K562 (cell line): ENCODE measurements at regions not wholly inside any gene's neighbourhood (a gene's known extent, or its start where the extent isn't known, plus 50 kb on each side); places are given as distances from the start of the nearest gene placed in this dataset.

Experiments used
- ATAC-seq: fragments of 200-7000 bp; cut with Tn5 transposase; 3 replicates; pipeline ENCODE4 v1.9.1; 2020; ENCODE audit warnings: moderate library complexity
- BruUV-seq: library from RNA; stranded (reverse); fragments of 400-500 nt; replicated peaks from 2 replicates; lab custom pipeline; 2021; lab: Mats Ljungman, UMichigan
- CTCF ChIA-PET: fragments of 300-600 bp; formaldehyde crosslinking; extraction: SDS; loops from one replicate; lab custom pipeline; 2021; ENCODE audit warnings: low intra/inter-chr PET ratio; lab: Yijun Ruan, JAX
- POLR2A ChIA-PET: fragments of 300-600, 350-650 bp; sonication (Branson Sonifier 250); formaldehyde crosslinking; extraction: SDS; loops from one replicate; lab custom pipeline; 2021; ENCODE audit warnings: antibody characterized with exemption, inconsistent platforms; lab: Yijun Ruan, JAX
- DNase-seq, 4 experiments: peaks; one replicate each; pipeline versions ENCODE4 v3.0.0 to v3.0.0-alpha.2; 2011 to 2018; ENCODE audit warnings: low spot score in 3 of 4, mixed read lengths in 3 of 4; ENCODE audit errors: extremely low read depth in 1 of 4
- FAIRE-seq: peaks from 2 replicates; lab custom pipeline; 2011; peaks lifted over from hg19 to GRCh38; lab: Jason Lieb, UNC
- H2AFZ ChIP-seq: 2 replicates; pipeline ENCODE4 v1.6.0; 2011; ENCODE audit warnings: low read depth, low read length, control low read depth, inconsistent platforms
- H3K27ac ChIP-seq: fragments of 200-600 bp; 3 replicates; pipeline ENCODE4 v1.8.0; 2011; ENCODE audit warnings: low read depth, mild to moderate bottlenecking, control low read depth, inconsistent platforms, low read length, moderate library complexity, mixed read lengths; ENCODE audit errors: extremely low read depth
- H3K27me3 ChIP-seq, 2 experiments: fragments of 300-600 bp in 1 of 2; 2 replicates in 1 of 2; 3 replicates in 1 of 2; pipeline versions ENCODE4 v1.6.0 to v1.8.0; 2011; ENCODE audit warnings: inconsistent platforms in 2 of 2, low read length in 2 of 2, mild to moderate bottlenecking in 1 of 2, mixed read lengths in 1 of 2, moderate library complexity in 1 of 2; ENCODE audit not compliant: control insufficient read depth in 2 of 2, insufficient read depth in 2 of 2
- H3K36me3 ChIP-seq: fragments of 300-600 bp; 3 replicates; pipeline ENCODE4 v1.8.0; 2011; ENCODE audit warnings: mild to moderate bottlenecking, low read length, inconsistent platforms; ENCODE audit not compliant: control insufficient read depth, insufficient read depth
- H3K4me1 ChIP-seq, 2 experiments: fragments of 200-600 bp in 1 of 2; replicated peaks in 1 of 2; 2 replicates in 1 of 2; 3 replicates in 1 of 2; pipeline versions ENCODE4 v1.5.1 to v1.8.0; 2011; ENCODE audit warnings: inconsistent platforms in 2 of 2, low read length in 2 of 2, mild to moderate bottlenecking in 1 of 2, mixed read lengths in 1 of 2, moderate library complexity in 1 of 2; ENCODE audit not compliant: control insufficient read depth in 2 of 2, insufficient read depth in 2 of 2
- H3K4me2 ChIP-seq: 2 replicates; pipeline ENCODE4 v1.6.1; 2011; ENCODE audit warnings: low read length, control low read depth, inconsistent platforms, mixed read lengths; ENCODE audit not compliant: insufficient read depth
- H3K4me3 ChIP-seq: fragments of 200-600 bp; sonication (generic), shearing (Covaris generic); 2 replicates; pipeline ENCODE4 v1.5.1; 2016; ENCODE audit warnings: control low read depth, inconsistent platforms
- H3K79me2 ChIP-seq: fragments of 200-600 bp; 3 replicates; pipeline ENCODE4 v1.8.0; 2011; ENCODE audit warnings: low read length, inconsistent platforms; ENCODE audit not compliant: control insufficient read depth, insufficient read depth
- H3K9ac ChIP-seq, 2 experiments: 2 replicates each; pipeline versions ENCODE4 v1.6.0 to v1.6.1; 2011; ENCODE audit warnings: low read depth in 2 of 2, low read length in 2 of 2, control low read depth in 1 of 2, inconsistent platforms in 1 of 2, mild to moderate bottlenecking in 1 of 2, mixed read lengths in 1 of 2; ENCODE audit not compliant: insufficient read depth in 1 of 2
- H3K9me1 ChIP-seq: one replicate; pipeline ENCODE4 v1.6.0; 2011; ENCODE audit warnings: inconsistent platforms, mild to moderate bottlenecking, low read length, moderate library complexity; ENCODE audit not compliant: control insufficient read depth, insufficient read depth
- H3K9me3 ChIP-seq: replicated peaks from 2 replicates; pipeline ENCODE4 v1.5.1; 2011; ENCODE audit warnings: low read depth, low read length, inconsistent platforms; ENCODE audit not compliant: control insufficient read depth, insufficient read depth
- H4K20me1 ChIP-seq: replicated peaks from 2 replicates; pipeline ENCODE4 v1.6.1; 2011; ENCODE audit warnings: low read length, inconsistent platforms, mixed read lengths; ENCODE audit not compliant: control insufficient read depth, insufficient read depth
- CEBPB ChIP-seq: fragments of 450-650 bp; IDR thresholded peaks from 2 replicates; pipeline ENCODE4 v1.6.1; 2016; ENCODE audit warnings: missing genetic modification characterization, missing compliant biosample characterization
- ELF2 ChIP-seq: fragments of 250-450 bp; sonication (Bioruptor Pico); IDR thresholded peaks from 2 replicates; pipeline ENCODE4 v1.5.0; 2021; ENCODE audit warnings: mild to moderate bottlenecking
- ETV6 ChIP-seq, 3 experiments: fragments of 150-350 bp in 1 of 3; sonication (generic) in 1 of 3; formaldehyde crosslinking in 1 of 3; IDR thresholded peaks; 2 replicates each; pipeline versions ENCODE4 v1.6.1 to v1.8.0; 2014 to 2022; ENCODE audit warnings: borderline replicate concordance in 2 of 3, low read depth in 2 of 3, antibody characterized with exemption in 1 of 3, low read length in 1 of 3, mild to moderate bottlenecking in 1 of 3, missing genetic modification reagents in 1 of 3
- NR2F6 ChIP-seq: fragments of 450-650 bp; formaldehyde crosslinking; IDR thresholded peaks from 2 replicates; pipeline ENCODE4 v1.4.0; 2020; ENCODE audit warnings: mild to moderate bottlenecking
- RREB1 ChIP-seq: fragments of 250-450 bp; sonication (Bioruptor Pico); IDR thresholded peaks from 2 replicates; pipeline ENCODE4 v1.4.0; 2020
- TBP ChIP-seq: optimal IDR thresholded peaks from 2 replicates; pipeline ENCODE3; 2011; ENCODE audit warnings: low read depth, low read length, improper control_type of control experiment
- TRIM28 ChIP-seq: fragments of 450-650 bp; IDR thresholded peaks from 2 replicates; pipeline ENCODE4 v1.6.1; 2017
- ZBTB8A ChIP-seq: fragments of 450-650 bp; IDR thresholded peaks from 2 replicates; pipeline ENCODE4 v1.6.1; 2018; ENCODE audit warnings: mild to moderate bottlenecking, moderate library complexity; ENCODE audit not compliant: partially characterized antibody
- ZFP30 ChIP-seq: fragments of 250-450 bp; sonication (Bioruptor Pico); IDR thresholded peaks from 2 replicates; pipeline ENCODE4 v1.8.0; 2022; ENCODE audit warnings: moderate library complexity, mild to moderate bottlenecking, inconsistent platforms, borderline replicate concordance
- WGBS: fragments of 100-300 bp; shearing (Covaris generic); methylation state at CpG from one replicate; pipeline ENCODE4 v1.1.6; 2016; ENCODE audit warnings: low coverage, mixed read lengths; ENCODE audit not compliant: insufficient coverage; ENCODE audit errors: missing lambda C conversion rate; 5-methylcytosine and 5-hydroxymethylcytosine counted together
- in situ Hi-C: fragments of 300-500 bp; cut with MboI; formaldehyde crosslinking; loops from 4 replicates; pipeline ENCODE4 v1.15.0; 2018; ENCODE audit warnings: inconsistent platforms, mixed read lengths
- intact Hi-C: fragments of 100-400 bp; cut with micrococcal nuclease; formaldehyde crosslinking; loops from 2 replicates; pipeline ENCODE4 v1.14.2; 2022

GRCh38 chr5:106860398-106861044 lies 810.2 kb downstream of the EFNA5 start:
- ChIA-PET POLR2A (no interaction called here), CTCF (no interaction called here)
- BruUV-seq, result no TSS peak
- Histone ChIP-seq H4K20me1 (no peaks in the 10 kb centered on the region), H3K9me3 (no peaks in the 10 kb centered on the region), H2AFZ (no peak overlapping the region), H3K4me2 (no peak overlapping the region), H3K4me3 (no peak overlapping the region), H3K36me3 (no peaks in the 10 kb centered on the region), H3K27ac (no peak overlapping the region), H3K27me3 (no peaks in the 10 kb centered on the region), H3K4me1 (no peaks in the 10 kb centered on the region), H3K79me2 (no peaks in the 10 kb centered on the region), H3K9me1 (no peaks in the 10 kb centered on the region), H3K9ac (no peak overlapping the region)
- WGBS, result 6% methylated on average over 3 of the region's 3 CpGs
- in situ Hi-C loops, result no loop called here
- DNase-seq (no peak), FAIRE-seq (no peak), ATAC-seq (no peak)
- TF ChIP-seq CEBPB (tag), result no peak
- no peak for TF ChIP-seq ZBTB8A
- no peak for TF ChIP-seq ETV6 (IDR thresholded peaks at IDR 0.05; ENCODE audit: borderline replicate concordance in 1 of 2, low read depth in 2 of 2, low read length in 1 of 2)
- no peak for TF ChIP-seq ETV6 (CRISPR knock-in tag; IDR thresholded peaks at IDR 0.05; ENCODE audit: borderline replicate concordance)
- intact Hi-C loops, result no loop called here

GRCh38 chr5:106858616-106859015 lies 812.1 kb downstream of the EFNA5 start:
- WGBS, result 0% methylated on average over 2 of the region's 2 CpGs
- DNase-seq, result no peak
- intact Hi-C loops (no loop called here), in situ Hi-C loops (no loop called here)
- Histone ChIP-seq H3K27ac (no peak overlapping the region), H2AFZ (no peak overlapping the region), H3K9ac (no peak overlapping the region), H3K4me3 (no peak overlapping the region), H4K20me1 (no peaks in the 10 kb centered on the region), H3K9me1 (no peaks in the 10 kb centered on the region), H3K4me2 (no peak overlapping the region), H3K9me3 (no peaks in the 10 kb centered on the region), H3K4me1 (no peaks in the 10 kb centered on the region)
- no peak for ATAC-seq
- BruUV-seq, result no TSS peak
- FAIRE-seq, result no peak
- CTCF ChIA-PET, result no interaction called here
- POLR2A ChIA-PET, result no interaction called here
- TF ChIP-seq TRIM28, result no peak
- no peak for TF ChIP-seq ELF2 (CRISPR knock-in tag)
- TF ChIP-seq NR2F6 (CRISPR knock-in tag), result no peak
- TF ChIP-seq RREB1 (CRISPR knock-in tag), result no peak
- TF ChIP-seq TBP, result no peak
- no peak for TF ChIP-seq ZFP30 (CRISPR knock-in tag)
- TF ChIP-seq, all 486 proteins: peak for 0
- Histone ChIP-seq H3K79me2 (no peaks in the 10 kb centered on the region), H3K27me3 (no peaks in the 10 kb centered on the region), H3K36me3 (no peaks in the 10 kb centered on the region)
